Chondrocyte (in vitro differentiated cells): ENCODE measurements at regions not wholly inside any gene's neighbourhood (a gene's known extent, or its start where the extent isn't known, plus 50 kb on each side); places are given as distances from the start of the nearest gene placed in this dataset.

ENCODE experiments used
- DNase-seq: peaks from one replicate; pipeline ENCODE4 v3.0.0; 2021; ENCODE audit warnings: mixed read lengths, low spot score
- H3K27ac Mint-ChIP-seq: one replicate; pipeline ENCODE4 v1.8.0; 2021; ENCODE audit warnings: mild to moderate bottlenecking, moderate library complexity, mixed read lengths; ENCODE audit not compliant: unreplicated experiment
- H3K27me3 Mint-ChIP-seq: 2 replicates; pipeline ENCODE4 v1.8.0; 2021; ENCODE audit warnings: low read depth, mixed read lengths
- H3K36me3 Mint-ChIP-seq: 2 replicates; pipeline ENCODE4 v1.8.0; 2021; ENCODE audit warnings: low read depth, mixed read lengths
- H3K4me1 Mint-ChIP-seq: 2 replicates; pipeline ENCODE4 v1.8.0; 2021; ENCODE audit warnings: low read depth, mild to moderate bottlenecking, mixed read lengths
- H3K4me3 Mint-ChIP-seq: one replicate; pipeline ENCODE4 v1.8.0; 2021; ENCODE audit warnings: mild to moderate bottlenecking, moderate library complexity, mixed read lengths; ENCODE audit not compliant: unreplicated experiment
- H3K9me3 Mint-ChIP-seq: 2 replicates; pipeline ENCODE4 v1.8.0; 2021; ENCODE audit warnings: low read depth, mixed read lengths
- TF ChIP-seq, protein P1 (sequence below): fragments of 200-600 bp; sonication (generic); IDR thresholded peaks from 2 replicates; pipeline ENCODE4 v1.5.0; 2021; ENCODE audit warnings: antibody characterized with exemption, mild to moderate bottlenecking, moderate library complexity

GRCh38 chr14:53814392-53814791, 142.2 kb downstream of the BMP4 start:
- H3K36me3 Mint-ChIP-seq = no peaks in the 10 kb centered on the region
- TF ChIP-seq, protein P1, sequence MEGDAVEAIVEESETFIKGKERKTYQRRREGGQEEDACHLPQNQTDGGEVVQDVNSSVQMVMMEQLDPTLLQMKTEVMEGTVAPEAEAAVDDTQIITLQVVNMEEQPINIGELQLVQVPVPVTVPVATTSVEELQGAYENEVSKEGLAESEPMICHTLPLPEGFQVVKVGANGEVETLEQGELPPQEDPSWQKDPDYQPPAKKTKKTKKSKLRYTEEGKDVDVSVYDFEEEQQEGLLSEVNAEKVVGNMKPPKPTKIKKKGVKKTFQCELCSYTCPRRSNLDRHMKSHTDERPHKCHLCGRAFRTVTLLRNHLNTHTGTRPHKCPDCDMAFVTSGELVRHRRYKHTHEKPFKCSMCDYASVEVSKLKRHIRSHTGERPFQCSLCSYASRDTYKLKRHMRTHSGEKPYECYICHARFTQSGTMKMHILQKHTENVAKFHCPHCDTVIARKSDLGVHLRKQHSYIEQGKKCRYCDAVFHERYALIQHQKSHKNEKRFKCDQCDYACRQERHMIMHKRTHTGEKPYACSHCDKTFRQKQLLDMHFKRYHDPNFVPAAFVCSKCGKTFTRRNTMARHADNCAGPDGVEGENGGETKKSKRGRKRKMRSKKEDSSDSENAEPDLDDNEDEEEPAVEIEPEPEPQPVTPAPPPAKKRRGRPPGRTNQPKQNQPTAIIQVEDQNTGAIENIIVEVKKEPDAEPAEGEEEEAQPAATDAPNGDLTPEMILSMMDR = no peak
- peak overlapping the region; percentile 25 for H3K27ac Mint-ChIP-seq
- H3K4me3 Mint-ChIP-seq = no peak overlapping the region
- peaks cover 8% of the 10 kb centered on the region for H3K9me3 Mint-ChIP-seq
- no peak for DNase-seq
- H3K27me3 Mint-ChIP-seq = no peaks in the 10 kb centered on the region
- H3K4me1 Mint-ChIP-seq = peaks cover 16% of the 10 kb centered on the region

- TF ChIP-seq, protein P1 = no peak
- peaks cover 27% of the 10 kb centered on the region for H3K4me1 Mint-ChIP-seq
- H3K4me3 Mint-ChIP-seq = no peak overlapping the region
- H3K27ac Mint-ChIP-seq = no peak overlapping the region
- H3K36me3 Mint-ChIP-seq = no peaks in the 10 kb centered on the region
- H3K27me3 Mint-ChIP-seq = no peaks in the 10 kb centered on the region
- H3K9me3 Mint-ChIP-seq = no peaks in the 10 kb centered on the region
- no peak for DNase-seq
Observed at GRCh38 chr14:53810221-53810620, 146.4 kb downstream of the BMP4 start.

GRCh38 chr14:53808042-53808441, 148.6 kb downstream of the BMP4 start:
- H3K27me3 Mint-ChIP-seq = no peaks in the 10 kb centered on the region
- H3K36me3 Mint-ChIP-seq = no peaks in the 10 kb centered on the region

GRCh38 chr14:53807542-53807941, 149.1 kb downstream of the BMP4 start:
- TF ChIP-seq, protein P1 = no peak
- Mint-ChIP-seq H3K27ac (no peak overlapping the region), H3K36me3 (no peaks in the 10 kb centered on the region), H3K4me3 (no peak overlapping the region), H3K9me3 (peaks cover 6% of the 10 kb centered on the region), H3K27me3 (no peaks in the 10 kb centered on the region), H3K4me1 (peaks cover 11% of the 10 kb centered on the region)
- DNase-seq = no peak

More at GRCh38 chr14:53808042-53808441, 148.6 kb downstream of the BMP4 start:
- H3K4me3 Mint-ChIP-seq = no peak overlapping the region
- H3K9me3 Mint-ChIP-seq = peaks cover 5% of the 10 kb centered on the region
- TF ChIP-seq, protein P1 = no peak
- DNase-seq = no peak
- H3K27ac Mint-ChIP-seq = no peak overlapping the region
- H3K4me1 Mint-ChIP-seq = peaks cover 11% of the 10 kb centered on the region

GRCh38 chr14:53807108-53807507, 149.5 kb downstream of the BMP4 start:
- Mint-ChIP-seq H3K36me3 (no peaks in the 10 kb centered on the region), H3K27me3 (no peaks in the 10 kb centered on the region), H3K9me3 (peaks cover 6% of the 10 kb centered on the region), H3K27ac (no peak overlapping the region), H3K4me1 (peaks cover 11% of the 10 kb centered on the region), H3K4me3 (no peak overlapping the region)
- no peak for DNase-seq
- TF ChIP-seq, protein P1 = no peak
